Endodermal cell (in vitro differentiated cells): ENCODE measurements at regions not wholly inside any gene's neighbourhood (a gene's known extent, or its start where the extent isn't known, plus 50 kb on each side); places are given as distances from the start of the nearest gene placed in this dataset.

Source experiments
- DNase-seq: peaks from one replicate; pipeline ENCODE4 v3.0.0-alpha.2; 2017
- H3K27ac ChIP-seq: 2 replicates; pipeline ENCODE4 v1.5.1; 2013; ENCODE audit warnings: mild to moderate bottlenecking, low read depth, low read length, moderate library complexity
- H3K27me3 ChIP-seq: 2 replicates; pipeline ENCODE4 v1.6.1; 2013; ENCODE audit warnings: mild to moderate bottlenecking, low read length, moderate library complexity; ENCODE audit not compliant: insufficient read depth, control insufficient read depth, poor library complexity, severe bottlenecking
- H3K36me3 ChIP-seq: 2 replicates; pipeline ENCODE4 v1.7.0; 2013; ENCODE audit warnings: mild to moderate bottlenecking, low read length, moderate library complexity; ENCODE audit not compliant: control insufficient read depth, insufficient read depth
- H3K4me1 ChIP-seq: one replicate; pipeline ENCODE4 v1.7.0; 2013; ENCODE audit warnings: low read length; ENCODE audit not compliant: control insufficient read depth, insufficient read depth
- H3K4me3 ChIP-seq: 2 replicates; pipeline ENCODE4 v1.5.1; 2013; ENCODE audit warnings: mild to moderate bottlenecking, low read length, moderate library complexity
- H3K9ac ChIP-seq: 2 replicates; pipeline ENCODE4 v1.6.1; 2013; ENCODE audit warnings: mild to moderate bottlenecking, low read length, moderate library complexity; ENCODE audit not compliant: poor library complexity, severe bottlenecking; ENCODE audit errors: extremely low read depth
- H3K9me3 ChIP-seq: 2 replicates; pipeline ENCODE4 v1.6.1; 2013; ENCODE audit warnings: mild to moderate bottlenecking, low read length, moderate library complexity; ENCODE audit not compliant: control insufficient read depth
- H3K27ac Mint-ChIP-seq: 2 replicates; pipeline ENCODE4 v1.8.0; 2020; ENCODE audit warnings: mixed read lengths
- H3K27me3 Mint-ChIP-seq: 2 replicates; pipeline ENCODE4 v1.8.0; 2021; ENCODE audit warnings: mild to moderate bottlenecking, mixed read lengths; ENCODE audit not compliant: insufficient read depth
- H3K36me3 Mint-ChIP-seq: 2 replicates; pipeline ENCODE4 v1.8.0; 2020; ENCODE audit warnings: low read depth, mixed read lengths
- H3K4me1 Mint-ChIP-seq: 2 replicates; pipeline ENCODE4 v1.8.0; 2020; ENCODE audit warnings: mixed read lengths
- H3K4me3 Mint-ChIP-seq: 2 replicates; pipeline ENCODE4 v1.8.0; 2020; ENCODE audit warnings: mild to moderate bottlenecking, moderate library complexity, mixed read lengths
- H3K9me3 Mint-ChIP-seq: 2 replicates; pipeline ENCODE4 v1.8.0; 2020; ENCODE audit warnings: mild to moderate bottlenecking, mixed read lengths
- CTCF ChIP-seq: fragments of 200-600 bp; sonication (generic); conservative IDR thresholded peaks from 2 replicates; pipeline ENCODE4 v1.5.0; 2021; ENCODE audit warnings: antibody characterized with exemption, mild to moderate bottlenecking
- WGBS, 2 experiments: methylation state at CpG; one replicate each; pipeline versions ENCODE4 v1.1.5 to v1.1.7; 2013; ENCODE audit warnings: missing lambda C conversion rate in 2 of 2, mixed read lengths in 1 of 2; ENCODE audit not compliant: insufficient coverage in 1 of 2, insufficient read length in 1 of 2; 5-methylcytosine and 5-hydroxymethylcytosine counted together

DNA sequence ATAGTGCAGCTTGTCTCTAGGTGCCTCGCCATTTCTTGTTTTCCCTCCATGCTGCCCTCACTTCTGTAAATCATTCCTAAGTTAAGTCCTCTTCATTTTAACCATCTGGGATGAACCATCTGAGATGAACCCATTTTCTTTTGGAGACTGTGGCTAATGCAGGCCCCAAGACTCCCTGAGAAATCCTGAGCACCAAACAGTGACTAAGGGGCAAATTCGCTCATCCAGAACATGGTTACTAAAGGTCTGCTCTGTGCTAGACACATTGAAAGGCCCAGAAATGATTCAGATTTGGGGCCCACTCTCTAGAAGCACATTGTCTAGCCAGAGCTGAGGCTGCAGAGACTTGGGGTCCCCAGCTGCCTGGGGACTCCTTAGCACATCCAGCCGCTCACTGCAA lies 151.9 kb upstream of the CTTNBP2NL start:
- H3K9me3 Mint-ChIP-seq = no peaks in the 10 kb centered on the region
- no peak overlapping the region for H3K4me3 Mint-ChIP-seq
- Histone ChIP-seq H3K9me3 (no peaks in the 10 kb centered on the region), H3K27me3 (no peaks in the 10 kb centered on the region), H3K27ac (no peak overlapping the region), H3K4me1 (no peaks in the 10 kb centered on the region), H3K36me3 (no peaks in the 10 kb centered on the region), H3K9ac (no peak overlapping the region), H3K4me3 (no peak overlapping the region)
- no peak for DNase-seq
- H3K27me3 Mint-ChIP-seq = peaks cover 17% of the 10 kb centered on the region
- TF ChIP-seq CTCF = no peak
- WGBS, 2 experiments = 94 to 100% methylated on average over 3 of the region's 3 CpGs
- H3K4me1 Mint-ChIP-seq = peaks cover 11% of the 10 kb centered on the region
- no peaks in the 10 kb centered on the region for H3K36me3 Mint-ChIP-seq
- no peak overlapping the region for H3K27ac Mint-ChIP-seq

- DNase-seq = no peak
- Histone ChIP-seq H3K4me3 (no peak overlapping the region), H3K4me1 (no peaks in the 10 kb centered on the region), H3K27ac (no peak overlapping the region), H3K9me3 (no peaks in the 10 kb centered on the region), H3K27me3 (no peaks in the 10 kb centered on the region), H3K9ac (no peak overlapping the region), H3K36me3 (no peaks in the 10 kb centered on the region)
- Mint-ChIP-seq H3K36me3 (no peaks in the 10 kb centered on the region), H3K27me3 (peaks cover 20% of the 10 kb centered on the region), H3K9me3 (no peaks in the 10 kb centered on the region), H3K4me1 (peaks cover 8% of the 10 kb centered on the region), H3K27ac (no peak overlapping the region), H3K4me3 (no peak overlapping the region)
- WGBS, 2 experiments = 93 to 95% methylated on average over 2 of the region's 2 CpGs
- TF ChIP-seq CTCF = no peak
Measured at GRCh38 chr1:112245114-112245513, 150.9 kb upstream of the CTTNBP2NL start.

GRCh38 chr1:112247036-112247597 lies 148.9 kb upstream of the CTTNBP2NL start:
- Histone ChIP-seq H3K36me3 (no peaks in the 10 kb centered on the region), H3K4me3 (no peak overlapping the region), H3K9ac (no peak overlapping the region), H3K27ac (no peak overlapping the region), H3K4me1 (no peaks in the 10 kb centered on the region), H3K9me3 (no peaks in the 10 kb centered on the region), H3K27me3 (no peaks in the 10 kb centered on the region)
- WGBS, 2 experiments = 88 to 100% methylated on average over 1 to 2 of the region's 2 CpGs
- no peak for DNase-seq
- no peak overlapping the region for H3K4me3 Mint-ChIP-seq
- no peaks in the 10 kb centered on the region for H3K9me3 Mint-ChIP-seq
- no peak overlapping the region for H3K27ac Mint-ChIP-seq
- peaks cover 23% of the 10 kb centered on the region for H3K27me3 Mint-ChIP-seq
- no peak for TF ChIP-seq CTCF
- H3K4me1 Mint-ChIP-seq = peaks cover 8% of the 10 kb centered on the region
- H3K36me3 Mint-ChIP-seq = no peaks in the 10 kb centered on the region
